Endodermal cell (in vitro differentiated cells): ENCODE measurements at regions not wholly inside any gene's neighbourhood (a gene's known extent, or its start where the extent isn't known, plus 50 kb on each side); places are given as distances from the start of the nearest gene placed in this dataset.

Experiments
- DNase-seq: peaks from one replicate; pipeline ENCODE4 v3.0.0-alpha.2; 2017
- H3K27ac ChIP-seq: 2 replicates; pipeline ENCODE4 v1.5.1; 2013; ENCODE audit warnings: mild to moderate bottlenecking, low read depth, low read length, moderate library complexity
- H3K27me3 ChIP-seq: 2 replicates; pipeline ENCODE4 v1.6.1; 2013; ENCODE audit warnings: mild to moderate bottlenecking, low read length, moderate library complexity; ENCODE audit not compliant: insufficient read depth, control insufficient read depth, poor library complexity, severe bottlenecking
- H3K36me3 ChIP-seq: 2 replicates; pipeline ENCODE4 v1.7.0; 2013; ENCODE audit warnings: mild to moderate bottlenecking, low read length, moderate library complexity; ENCODE audit not compliant: control insufficient read depth, insufficient read depth
- H3K4me1 ChIP-seq: one replicate; pipeline ENCODE4 v1.7.0; 2013; ENCODE audit warnings: low read length; ENCODE audit not compliant: control insufficient read depth, insufficient read depth
- H3K4me3 ChIP-seq: 2 replicates; pipeline ENCODE4 v1.5.1; 2013; ENCODE audit warnings: mild to moderate bottlenecking, low read length, moderate library complexity
- H3K9ac ChIP-seq: 2 replicates; pipeline ENCODE4 v1.6.1; 2013; ENCODE audit warnings: mild to moderate bottlenecking, low read length, moderate library complexity; ENCODE audit not compliant: poor library complexity, severe bottlenecking; ENCODE audit errors: extremely low read depth
- H3K9me3 ChIP-seq: 2 replicates; pipeline ENCODE4 v1.6.1; 2013; ENCODE audit warnings: mild to moderate bottlenecking, low read length, moderate library complexity; ENCODE audit not compliant: control insufficient read depth
- H3K27ac Mint-ChIP-seq: 2 replicates; pipeline ENCODE4 v1.8.0; 2020; ENCODE audit warnings: mixed read lengths
- H3K27me3 Mint-ChIP-seq: 2 replicates; pipeline ENCODE4 v1.8.0; 2021; ENCODE audit warnings: mild to moderate bottlenecking, mixed read lengths; ENCODE audit not compliant: insufficient read depth
- H3K36me3 Mint-ChIP-seq: 2 replicates; pipeline ENCODE4 v1.8.0; 2020; ENCODE audit warnings: low read depth, mixed read lengths
- H3K4me1 Mint-ChIP-seq: 2 replicates; pipeline ENCODE4 v1.8.0; 2020; ENCODE audit warnings: mixed read lengths
- H3K4me3 Mint-ChIP-seq: 2 replicates; pipeline ENCODE4 v1.8.0; 2020; ENCODE audit warnings: mild to moderate bottlenecking, moderate library complexity, mixed read lengths
- H3K9me3 Mint-ChIP-seq: 2 replicates; pipeline ENCODE4 v1.8.0; 2020; ENCODE audit warnings: mild to moderate bottlenecking, mixed read lengths
- WGBS, 2 experiments: methylation state at CpG; one replicate each; pipeline versions ENCODE4 v1.1.5 to v1.1.7; 2013; ENCODE audit warnings: missing lambda C conversion rate in 2 of 2, mixed read lengths in 1 of 2; ENCODE audit not compliant: insufficient coverage in 1 of 2, insufficient read length in 1 of 2; 5-methylcytosine and 5-hydroxymethylcytosine counted together
- TF ChIP-seq, protein P1 (sequence below): fragments of 200-600 bp; sonication (generic); conservative IDR thresholded peaks from 2 replicates; pipeline ENCODE4 v1.5.0; 2021; ENCODE audit warnings: antibody characterized with exemption, mild to moderate bottlenecking

DNA sequence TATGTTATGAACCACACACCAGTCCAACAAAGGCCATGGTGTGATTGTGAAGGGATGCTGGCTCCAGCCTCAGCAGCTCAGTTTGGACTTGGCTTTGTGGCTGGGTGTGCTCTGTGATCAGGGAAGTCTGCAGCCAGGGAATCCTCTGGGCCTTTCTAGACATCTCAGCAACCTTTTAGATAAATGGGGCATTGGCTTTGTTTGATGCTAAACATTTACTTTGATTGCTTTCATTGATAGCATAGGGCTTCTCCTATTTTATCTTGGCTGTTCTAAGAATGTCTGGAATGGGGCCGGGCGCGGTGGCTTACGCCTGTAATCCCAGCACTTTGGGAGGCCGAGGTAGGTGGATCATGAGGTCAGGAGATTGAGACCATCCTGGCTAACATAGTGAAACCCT lies 104.5 kb downstream of the VAPA start:
- Mint-ChIP-seq H3K27me3 (no peaks in the 10 kb centered on the region), H3K27ac (no peak overlapping the region)
- H3K27me3 ChIP-seq: no peaks in the 10 kb centered on the region

DNA sequence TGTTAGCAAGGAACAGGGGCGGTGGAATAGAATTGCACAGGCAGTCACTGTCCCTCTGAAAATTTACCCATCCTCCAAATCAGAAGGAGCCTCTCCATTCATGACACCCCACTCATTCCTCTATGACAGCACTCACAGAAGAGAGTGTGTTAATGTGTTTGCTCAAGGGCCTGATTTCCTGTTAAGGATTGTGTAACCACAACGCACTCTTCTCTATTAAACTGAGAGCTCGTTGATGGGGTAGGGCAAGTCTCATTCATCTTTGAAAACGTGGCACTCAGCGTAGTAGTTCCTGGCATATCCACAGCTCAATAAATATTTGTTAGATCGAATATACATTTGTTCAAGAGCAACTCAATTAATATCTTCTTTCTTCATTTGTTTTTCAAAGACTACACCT lies 106.4 kb downstream of the VAPA start:
- Histone ChIP-seq H3K36me3 (no peaks in the 10 kb centered on the region), H3K4me3 (no peak overlapping the region), H3K27ac (no peak overlapping the region), H3K27me3 (no peaks in the 10 kb centered on the region), H3K9ac (no peak overlapping the region), H3K9me3 (peaks cover 6% of the 10 kb centered on the region), H3K4me1 (peaks cover 5% of the 10 kb centered on the region)
- H3K4me1 Mint-ChIP-seq: peaks cover 14% of the 10 kb centered on the region
- TF ChIP-seq, protein P1, sequence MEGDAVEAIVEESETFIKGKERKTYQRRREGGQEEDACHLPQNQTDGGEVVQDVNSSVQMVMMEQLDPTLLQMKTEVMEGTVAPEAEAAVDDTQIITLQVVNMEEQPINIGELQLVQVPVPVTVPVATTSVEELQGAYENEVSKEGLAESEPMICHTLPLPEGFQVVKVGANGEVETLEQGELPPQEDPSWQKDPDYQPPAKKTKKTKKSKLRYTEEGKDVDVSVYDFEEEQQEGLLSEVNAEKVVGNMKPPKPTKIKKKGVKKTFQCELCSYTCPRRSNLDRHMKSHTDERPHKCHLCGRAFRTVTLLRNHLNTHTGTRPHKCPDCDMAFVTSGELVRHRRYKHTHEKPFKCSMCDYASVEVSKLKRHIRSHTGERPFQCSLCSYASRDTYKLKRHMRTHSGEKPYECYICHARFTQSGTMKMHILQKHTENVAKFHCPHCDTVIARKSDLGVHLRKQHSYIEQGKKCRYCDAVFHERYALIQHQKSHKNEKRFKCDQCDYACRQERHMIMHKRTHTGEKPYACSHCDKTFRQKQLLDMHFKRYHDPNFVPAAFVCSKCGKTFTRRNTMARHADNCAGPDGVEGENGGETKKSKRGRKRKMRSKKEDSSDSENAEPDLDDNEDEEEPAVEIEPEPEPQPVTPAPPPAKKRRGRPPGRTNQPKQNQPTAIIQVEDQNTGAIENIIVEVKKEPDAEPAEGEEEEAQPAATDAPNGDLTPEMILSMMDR: no peak
- H3K4me3 Mint-ChIP-seq: no peak overlapping the region
- peaks cover 4% of the 10 kb centered on the region for H3K9me3 Mint-ChIP-seq
- DNase-seq: peak; percentile 14
- 83 to 88% methylated on average over 3 to 6 of the region's 6 CpGs for WGBS, 2 experiments
- H3K27me3 Mint-ChIP-seq: no peaks in the 10 kb centered on the region
- no peak overlapping the region for H3K27ac Mint-ChIP-seq
- H3K36me3 Mint-ChIP-seq: no peaks in the 10 kb centered on the region

More for the DNA sequence above, 104.5 kb downstream of the VAPA start:
- Histone ChIP-seq H3K4me3 (no peak overlapping the region), H3K9ac (no peak overlapping the region), H3K4me1 (peaks cover 5% of the 10 kb centered on the region), H3K27ac (no peak overlapping the region), H3K36me3 (no peaks in the 10 kb centered on the region), H3K9me3 (peaks cover 6% of the 10 kb centered on the region)
- peak; percentile 34 for DNase-seq
- H3K4me3 Mint-ChIP-seq: no peak overlapping the region
- H3K36me3 Mint-ChIP-seq: no peaks in the 10 kb centered on the region
- peaks cover 14% of the 10 kb centered on the region for H3K4me1 Mint-ChIP-seq
- WGBS, 2 experiments: 100% methylated on average over 4 of the region's 5 CpGs; no CpG with 5 or more reads in 1 of the 2 experiments
- TF ChIP-seq, protein P1: no peak
- H3K9me3 Mint-ChIP-seq: peaks cover 4% of the 10 kb centered on the region

DNA sequence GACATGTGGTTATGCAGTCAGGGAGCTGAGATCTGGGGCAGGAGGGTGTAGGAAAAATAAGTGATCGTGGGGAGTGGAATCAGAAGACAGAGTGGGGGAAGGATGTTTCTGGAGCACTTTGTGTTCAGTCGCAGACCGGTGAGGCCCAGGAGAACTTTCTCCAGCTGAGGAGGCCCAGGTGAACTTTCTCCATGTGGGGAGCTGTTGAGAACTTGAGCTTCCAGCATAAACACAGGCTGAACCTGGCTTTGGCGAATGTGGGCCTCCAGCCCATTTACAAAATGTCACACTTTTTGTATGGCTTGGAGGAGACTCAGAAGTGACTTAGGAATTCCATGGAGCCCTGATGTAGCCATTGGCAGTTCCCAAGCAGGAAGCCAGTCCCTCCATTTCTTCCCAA lies 108.5 kb downstream of the VAPA start:
- H3K4me1 Mint-ChIP-seq: peaks cover 14% of the 10 kb centered on the region
- H3K27me3 Mint-ChIP-seq: peaks cover 2% of the 10 kb centered on the region
- H3K36me3 ChIP-seq: no peaks in the 10 kb centered on the region
- TF ChIP-seq, protein P1: no peak
- no peak overlapping the region for H3K4me3 ChIP-seq
- H3K9me3 Mint-ChIP-seq: peaks cover 4% of the 10 kb centered on the region
- H3K4me3 Mint-ChIP-seq: no peak overlapping the region
- H3K27me3 ChIP-seq: no peaks in the 10 kb centered on the region
- no peaks in the 10 kb centered on the region for H3K36me3 Mint-ChIP-seq
- H3K27ac Mint-ChIP-seq: no peak overlapping the region
- DNase-seq: peak; percentile 5
- H3K9ac ChIP-seq: no peak overlapping the region
- peaks cover 5% of the 10 kb centered on the region for H3K4me1 ChIP-seq
- peaks cover 6% of the 10 kb centered on the region for H3K9me3 ChIP-seq
- WGBS, 2 experiments: 85 to 94% methylated on average over 4 of the region's 4 CpGs
- H3K27ac ChIP-seq: no peak overlapping the region
